Omental fat pad (tissue), 3 donors: ENCODE measurements at regions not wholly inside any gene's neighbourhood (a gene's known extent, or its start where the extent isn't known, plus 50 kb on each side); places are given as distances from the start of the nearest gene placed in this dataset.

Experiments used
- ATAC-seq: fragments of 150-250 bp; one replicate; pipeline ENCODE4 v1.9.1; 2016; ENCODE audit warnings: mild to moderate bottlenecking, moderate library complexity; ENCODE audit not compliant: low FRiP score
- DNase-seq: peaks from one replicate; pipeline ENCODE4 v3.0.0-alpha.2; 2019; ENCODE audit warnings: low spot score
- CTCF ChIP-seq, 3 donors: fragments of 450-650 bp; IDR thresholded peaks; one replicate each; pipeline ENCODE4 v1.5.1; 2016 to 2017; ENCODE audit warnings: antibody characterized with exemption in 3 of 3, mild to moderate bottlenecking in 3 of 3, moderate library complexity in 2 of 3

- TF ChIP-seq CTCF (IDR thresholded peaks at IDR 0.05) = no peak
- ATAC-seq (no peak), DNase-seq (no peak)
These were observed 124.8 kb downstream of the EDEM1 start for GRCh38 chr3:5312290-5312689.

- no peak for ATAC-seq
- TF ChIP-seq CTCF (IDR thresholded peaks at IDR 0.05) = no peak
- no peak for DNase-seq
These were observed 127.4 kb downstream of the EDEM1 start for GRCh38 chr3:5314897-5315296.

GRCh38 chr3:5317557-5317956 lies 130.1 kb downstream of the EDEM1 start:
- ATAC-seq = no peak
- TF ChIP-seq CTCF (IDR thresholded peaks at IDR 0.05) = no peak

GRCh38 chr3:5319454-5319853 lies 131.9 kb downstream of the EDEM1 start:
- DNase-seq (no peak), ATAC-seq (no peak)
- TF ChIP-seq CTCF (IDR thresholded peaks at IDR 0.05) = no peak

More at GRCh38 chr3:5317557-5317956, 130.1 kb downstream of the EDEM1 start:
- no peak for DNase-seq

GRCh38 chr3:5321666-5322340 lies 134.3 kb downstream of the EDEM1 start:
- TF ChIP-seq CTCF (IDR thresholded peaks at IDR 0.05) = no peak
- ATAC-seq = no peak
- no peak for DNase-seq

GRCh38 chr3:5324780-5325179 lies 137.3 kb downstream of the EDEM1 start:
- DNase-seq = no peak
- no peak for TF ChIP-seq CTCF (IDR thresholded peaks at IDR 0.05)
- ATAC-seq = no peak

- no peak for TF ChIP-seq CTCF (IDR thresholded peaks at IDR 0.05)
- no peak for ATAC-seq
- DNase-seq = no peak
These were observed 142.8 kb downstream of the EDEM1 start for GRCh38 chr3:5330152-5330810.
